IMR-90 (cell line): ENCODE measurements at regions not wholly inside any gene's neighbourhood (a gene's known extent, or its start where the extent isn't known, plus 50 kb on each side); places are given as distances from the start of the nearest gene placed in this dataset.

Experiments
- ATAC-seq: fragments of 200-7000 bp; cut with Tn5 transposase; 2 replicates; pipeline ENCODE4 v1.9.1; 2020; ENCODE audit warnings: low read depth, mild to moderate bottlenecking, moderate library complexity
- BruUV-seq: library from RNA; stranded (reverse); fragments of 400-500 nt; replicated peaks from 2 replicates; lab custom pipeline; 2021; lab: Mats Ljungman, UMichigan
- CTCF ChIA-PET: fragments of 300-600 bp; formaldehyde crosslinking; extraction: SDS; loops from one replicate; lab custom pipeline; 2021; ENCODE audit warnings: antibody characterized with exemption; lab: Yijun Ruan, JAX
- POLR2A ChIA-PET: fragments of 300-600 bp; sonication (Branson Sonifier 250); formaldehyde crosslinking; loops from one replicate; lab custom pipeline; 2022; ENCODE audit warnings: antibody characterized with exemption; ENCODE audit not compliant: unreplicated experiment; lab: Charles Lee
- DNase-seq: peaks from one replicate; pipeline ENCODE4 v3.0.0; 2013
- H2AFZ ChIP-seq: replicated peaks from 2 replicates; pipeline ENCODE3; 2013; ENCODE audit warnings: low read length, mild to moderate bottlenecking; ENCODE audit not compliant: poor library complexity
- H2AK5ac ChIP-seq: 2 replicates; pipeline ENCODE4 v1.6.1; 2013; ENCODE audit warnings: low read depth, low read length, inconsistent platforms
- H2AK9ac ChIP-seq: replicated peaks from 2 replicates; pipeline ENCODE3; 2013; ENCODE audit warnings: mild to moderate bottlenecking, low read depth, low read length, moderate library complexity; ENCODE audit not compliant: poor library complexity
- H2BK120ac ChIP-seq: 2 replicates; pipeline ENCODE4 v1.6.1; 2013; ENCODE audit warnings: low read depth, low read length, inconsistent platforms
- H2BK15ac ChIP-seq: 3 replicates; pipeline ENCODE4 v1.6.1; 2013; ENCODE audit warnings: low read depth, low read length, inconsistent platforms
- H2BK20ac ChIP-seq: 2 replicates; pipeline ENCODE4 v1.6.1; 2013; ENCODE audit warnings: low read depth, mild to moderate bottlenecking, inconsistent platforms, low read length, moderate library complexity
- H2BK5ac ChIP-seq: 2 replicates; pipeline ENCODE4 v1.6.1; 2013; ENCODE audit warnings: mild to moderate bottlenecking, low read depth, low read length, inconsistent platforms; ENCODE audit not compliant: poor library complexity, severe bottlenecking
- H3K14ac ChIP-seq: replicated peaks from 2 replicates; pipeline ENCODE4 v1.6.1; 2013; ENCODE audit warnings: low read depth, low read length, inconsistent platforms
- H3K18ac ChIP-seq: 2 replicates; pipeline ENCODE4 v1.6.1; 2013; ENCODE audit warnings: low read depth, low read length, control low read depth
- H3K23ac ChIP-seq: 2 replicates; pipeline ENCODE4 v1.6.1; 2013; ENCODE audit warnings: low read depth, low read length, inconsistent platforms
- H3K27ac ChIP-seq: 2 replicates; pipeline ENCODE4 v1.5.1; 2013; ENCODE audit warnings: mild to moderate bottlenecking, control low read depth, low read length; ENCODE audit not compliant: insufficient read depth
- H3K27me3 ChIP-seq: 2 replicates; pipeline ENCODE4 v1.6.1; 2013; ENCODE audit warnings: low read length; ENCODE audit not compliant: control insufficient read depth, insufficient read depth
- H3K36me3 ChIP-seq: 2 replicates; pipeline ENCODE4 v1.6.1; 2013; ENCODE audit warnings: low read length, mixed read lengths; ENCODE audit not compliant: control insufficient read depth, insufficient read depth
- H3K4ac ChIP-seq: 2 replicates; pipeline ENCODE4 v1.6.1; 2013; ENCODE audit warnings: low read depth, low read length, inconsistent platforms
- H3K4me1 ChIP-seq: 2 replicates; pipeline ENCODE4 v1.6.1; 2013; ENCODE audit warnings: low read length, mixed read lengths; ENCODE audit not compliant: control insufficient read depth, insufficient read depth
- H3K4me2 ChIP-seq: 2 replicates; pipeline ENCODE4 v1.6.1; 2013; ENCODE audit warnings: low read depth, mild to moderate bottlenecking, control low read depth, low read length, moderate library complexity
- H3K4me3 ChIP-seq: 2 replicates; pipeline ENCODE4 v1.5.1; 2013; ENCODE audit warnings: low read depth, mild to moderate bottlenecking, control low read depth, low read length, moderate library complexity; ENCODE audit not compliant: insufficient read depth
- H3K56ac ChIP-seq: 2 replicates; pipeline ENCODE4 v1.6.1; 2013; ENCODE audit warnings: low read length, inconsistent platforms; ENCODE audit not compliant: insufficient read depth; ENCODE audit errors: extremely low read depth
- H3K79me1 ChIP-seq, 2 experiments: 2 replicates each; pipeline ENCODE4 v1.6.1; 2013; ENCODE audit warnings: low read length in 2 of 2, inconsistent platforms in 1 of 2, low read depth in 1 of 2
- H3K9ac ChIP-seq: 2 replicates; pipeline ENCODE4 v1.6.1; 2013; ENCODE audit warnings: low read depth, low read length, control low read depth
- H3K9me1 ChIP-seq: 2 replicates; pipeline ENCODE4 v1.6.1; 2013; ENCODE audit warnings: low read length, inconsistent platforms; ENCODE audit not compliant: insufficient read depth
- H3K9me3 ChIP-seq: 2 replicates; pipeline ENCODE4 v1.6.1; 2013; ENCODE audit warnings: low read length; ENCODE audit not compliant: control insufficient read depth, insufficient read depth
- H4K20me1 ChIP-seq: 2 replicates; pipeline ENCODE4 v1.6.1; 2013; ENCODE audit warnings: low read length, inconsistent platforms; ENCODE audit not compliant: insufficient read depth
- H4K5ac ChIP-seq: 2 replicates; pipeline ENCODE4 v1.6.1; 2013; ENCODE audit warnings: mild to moderate bottlenecking, low read depth, low read length, control low read depth
- H4K8ac ChIP-seq, 2 experiments: 2 replicates each; pipeline ENCODE4 v1.6.1; 2013; ENCODE audit warnings: low read depth in 2 of 2, low read length in 2 of 2, control low read depth in 1 of 2, inconsistent platforms in 1 of 2
- H4K91ac ChIP-seq: 2 replicates; pipeline ENCODE4 v1.6.1; 2013; ENCODE audit warnings: low read depth, low read length, inconsistent platforms; ENCODE audit not compliant: insufficient read depth
- CEBPB ChIP-seq: IDR thresholded peaks from 2 replicates; pipeline ENCODE4 v1.6.1; 2012; ENCODE audit warnings: low read depth, low read length, improper control_type of control experiment
- CHD1 ChIP-seq: IDR thresholded peaks from 2 replicates; pipeline ENCODE4 v1.6.1; 2012; ENCODE audit warnings: low read depth, low read length, improper control_type of control experiment
- CTCF ChIP-seq: conservative IDR thresholded peaks from 2 replicates; pipeline ENCODE4 v1.5.1; 2012; ENCODE audit warnings: mild to moderate bottlenecking, low read depth, low read length, improper control_type of control experiment
- ELK1 ChIP-seq: fragments of 150-350 bp; IDR thresholded peaks from 2 replicates; pipeline ENCODE4 v1.6.1; 2016; ENCODE audit warnings: low read depth, mild to moderate bottlenecking, low read length, moderate library complexity, borderline replicate concordance
- FOS ChIP-seq: fragments of 150-350 bp; IDR thresholded peaks from 2 replicates; pipeline ENCODE4 v1.6.1; 2016; ENCODE audit warnings: low read depth, low read length
- MAFK ChIP-seq: IDR thresholded peaks from 2 replicates; pipeline ENCODE4 v1.6.1; 2012; ENCODE audit warnings: low read depth, low read length, improper control_type of control experiment
- MAZ ChIP-seq: IDR thresholded peaks from 2 replicates; pipeline ENCODE4 v1.6.1; 2012; ENCODE audit warnings: low read depth, mild to moderate bottlenecking, low read length, improper control_type of control experiment, moderate library complexity, borderline replicate concordance
- MXI1 ChIP-seq: IDR thresholded peaks from 2 replicates; pipeline ENCODE4 v1.6.1; 2012; ENCODE audit warnings: low read depth, mild to moderate bottlenecking, low read length, moderate library complexity, borderline replicate concordance
- NFE2L2 ChIP-seq: fragments of 150-350 bp; IDR thresholded peaks from 2 replicates; pipeline ENCODE4 v1.6.1; 2016; ENCODE audit warnings: low read depth, mild to moderate bottlenecking, low read length
- POLR2A ChIP-seq: IDR thresholded peaks from 2 replicates; pipeline ENCODE4 v1.6.1; 2012; ENCODE audit warnings: mild to moderate bottlenecking, low read depth, low read length
- RAD21 ChIP-seq: IDR thresholded peaks from 2 replicates; pipeline ENCODE4 v1.6.1; 2012; ENCODE audit warnings: low read length, improper control_type of control experiment
- RCOR1 ChIP-seq: IDR thresholded peaks from 2 replicates; pipeline ENCODE4 v1.6.1; 2012; ENCODE audit warnings: mild to moderate bottlenecking, low read length, improper control_type of control experiment; ENCODE audit not compliant: insufficient replicate concordance
- SMC3 ChIP-seq: fragments of 150-350 bp; IDR thresholded peaks from 2 replicates; pipeline ENCODE4 v1.6.1; 2016; ENCODE audit warnings: low read depth, mild to moderate bottlenecking, antibody characterized with exemption, low read length, moderate library complexity
- WGBS, 2 experiments: methylation state at CpG; one replicate each; pipeline versions ENCODE4 v1.1.5 to v1.1.7; 2013; ENCODE audit warnings: missing lambda C conversion rate in 2 of 2; ENCODE audit not compliant: insufficient read length in 1 of 2; ENCODE audit errors: extremely low coverage in 2 of 2; 5-methylcytosine and 5-hydroxymethylcytosine counted together
- dilution Hi-C: fragments of 300-500 bp; cut with HindIII; formaldehyde crosslinking; loops from one replicate; pipeline ENCODE4 v1.14.3; 2018; ENCODE audit warnings: low sequenced_read_pairs; ENCODE audit not compliant: unreplicated experiment
- in situ Hi-C: fragments of 300-500 bp; cut with MboI; formaldehyde crosslinking; loops from 3 replicates; pipeline ENCODE4 v1.14.3; 2019; ENCODE audit warnings: low sequenced_read_pairs, inconsistent platforms, mixed read lengths
- intact Hi-C: fragments of 100-400 bp; cut with micrococcal nuclease; formaldehyde crosslinking; loops from 2 replicates; pipeline ENCODE4 v1.10.0; 2022

GRCh38 chr2:114213808-114214207, 228.6 kb upstream of the DPP10 start:
- H2AK9ac ChIP-seq = no peak overlapping the region
- intact Hi-C loops (no loop called here), dilution Hi-C loops (no loop called here), in situ Hi-C loops (no loop called here)
- no peak overlapping the region for H4K5ac ChIP-seq
- H3K56ac ChIP-seq = no peak overlapping the region
- H3K27ac ChIP-seq = no peak overlapping the region
- BruUV-seq = no TSS peak
- no peak overlapping the region for H4K91ac ChIP-seq
- H3K9me3 ChIP-seq = no peaks in the 10 kb centered on the region
- H3K79me1 ChIP-seq = no peaks in the 10 kb centered on the region
- ATAC-seq = no peak
- H2BK15ac ChIP-seq = no peak overlapping the region
- no peaks in the 10 kb centered on the region for H3K4me1 ChIP-seq
- ChIA-PET CTCF (no interaction called here), POLR2A (no interaction called here)
- no peak for DNase-seq
- no peaks in the 10 kb centered on the region for H3K27me3 ChIP-seq
- H3K9me1 ChIP-seq = no peaks in the 10 kb centered on the region
- no peak overlapping the region for H2AFZ ChIP-seq
- H3K4me3 ChIP-seq = no peak overlapping the region
- TF ChIP-seq CHD1 = no peak
- TF ChIP-seq POLR2A = no peak
- TF ChIP-seq MAZ = no peak
- no peak for TF ChIP-seq RAD21
- TF ChIP-seq NFE2L2 = no peak
- TF ChIP-seq MAFK = no peak
- no peak for TF ChIP-seq ELK1
- TF ChIP-seq CTCF = no peak
- no peak for TF ChIP-seq CEBPB
- TF ChIP-seq RCOR1 = no peak
- TF ChIP-seq MXI1 = no peak
- TF ChIP-seq SMC3 = no peak
- TF ChIP-seq FOS = no peak
- WGBS, 2 experiments = no CpG with 5 or more reads among the region's 3 CpGs
- H4K8ac ChIP-seq = no peak overlapping the region
- no peak overlapping the region for H3K4me2 ChIP-seq
- no peak overlapping the region for H3K4ac ChIP-seq
- H3K14ac ChIP-seq = no peak overlapping the region
- no peak overlapping the region for H3K9ac ChIP-seq
- H4K20me1 ChIP-seq = no peaks in the 10 kb centered on the region
- H2BK120ac ChIP-seq = no peak overlapping the region
- H2BK5ac ChIP-seq = no peak overlapping the region
- no peaks in the 10 kb centered on the region for H3K36me3 ChIP-seq
- no peak overlapping the region for H2BK20ac ChIP-seq
- H3K18ac ChIP-seq = no peak overlapping the region
- H2AK5ac ChIP-seq = no peak overlapping the region
- no peak overlapping the region for H3K23ac ChIP-seq
